Epidermal melanocyte (primary cell): ENCODE measurements at regions not wholly inside any gene's neighbourhood (a gene's known extent, or its start where the extent isn't known, plus 50 kb on each side); places are given as distances from the start of the nearest gene placed in this dataset.

Experiments used
- DNase-seq: peaks from one replicate; pipeline ENCODE4 v3.0.0; 2011; ENCODE audit warnings: low spot score; ENCODE audit not compliant: insufficient read length

DNA sequence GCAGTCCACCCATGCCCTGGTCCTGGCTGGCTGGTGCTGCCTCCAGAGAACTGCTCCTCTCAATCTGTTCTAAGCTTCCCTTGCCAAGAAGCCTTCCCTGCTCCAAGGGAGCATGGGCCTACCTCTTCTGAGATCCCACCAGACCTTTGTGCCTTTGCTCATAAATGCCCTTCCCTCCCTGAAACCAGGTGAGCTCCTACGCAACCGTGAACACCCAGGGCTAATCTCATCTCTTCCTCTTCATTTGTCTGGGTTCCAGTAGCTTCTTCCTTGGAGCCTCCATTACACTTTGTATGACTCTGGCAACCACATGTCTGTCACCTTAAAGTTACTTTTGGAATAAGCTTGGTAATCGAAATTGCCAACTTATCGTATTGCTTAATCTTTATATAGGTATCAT is 270.6 kb downstream of the PBX3 start:
- DNase-seq: no peak

DNA sequence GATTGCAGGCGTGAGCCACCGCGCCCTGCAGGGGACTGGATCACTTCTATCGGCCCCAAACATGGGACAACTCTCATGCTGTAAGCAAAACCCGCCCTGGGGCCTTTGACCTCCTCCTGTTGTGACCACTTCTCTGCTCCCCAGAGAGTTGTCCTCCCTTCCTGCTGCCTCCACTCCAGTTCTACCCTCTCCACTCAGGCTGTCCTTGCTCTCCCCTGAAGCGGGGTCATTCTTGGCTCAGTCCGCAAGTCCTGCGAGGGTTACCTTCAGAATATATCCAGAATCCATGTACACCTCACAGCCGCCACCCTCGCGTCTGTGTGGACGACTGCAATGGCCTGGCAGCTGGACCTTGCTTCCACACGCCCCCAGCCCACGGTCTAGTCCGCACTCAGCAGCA is 273.7 kb downstream of the PBX3 start:
- DNase-seq: no peak

DNA sequence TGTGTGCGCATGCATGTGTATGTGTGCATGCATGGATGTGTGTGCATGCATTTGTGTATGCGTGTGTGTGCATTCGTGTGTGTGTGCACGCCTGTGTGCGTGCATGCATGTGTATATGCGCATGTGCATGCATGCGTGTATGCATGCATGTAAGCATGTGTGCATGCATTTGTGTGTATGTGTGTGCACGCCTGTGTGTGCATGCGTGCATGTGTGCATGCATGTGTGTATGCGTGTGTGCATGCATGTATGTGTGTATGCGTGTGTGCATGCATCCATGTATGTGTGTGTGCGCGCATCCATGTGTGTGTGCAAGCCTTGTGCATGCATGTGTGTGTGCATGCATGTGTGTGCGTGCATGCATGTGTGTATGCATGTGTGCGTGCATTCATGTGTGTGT is 276.8 kb downstream of the PBX3 start:
- no peak for DNase-seq

DNA sequence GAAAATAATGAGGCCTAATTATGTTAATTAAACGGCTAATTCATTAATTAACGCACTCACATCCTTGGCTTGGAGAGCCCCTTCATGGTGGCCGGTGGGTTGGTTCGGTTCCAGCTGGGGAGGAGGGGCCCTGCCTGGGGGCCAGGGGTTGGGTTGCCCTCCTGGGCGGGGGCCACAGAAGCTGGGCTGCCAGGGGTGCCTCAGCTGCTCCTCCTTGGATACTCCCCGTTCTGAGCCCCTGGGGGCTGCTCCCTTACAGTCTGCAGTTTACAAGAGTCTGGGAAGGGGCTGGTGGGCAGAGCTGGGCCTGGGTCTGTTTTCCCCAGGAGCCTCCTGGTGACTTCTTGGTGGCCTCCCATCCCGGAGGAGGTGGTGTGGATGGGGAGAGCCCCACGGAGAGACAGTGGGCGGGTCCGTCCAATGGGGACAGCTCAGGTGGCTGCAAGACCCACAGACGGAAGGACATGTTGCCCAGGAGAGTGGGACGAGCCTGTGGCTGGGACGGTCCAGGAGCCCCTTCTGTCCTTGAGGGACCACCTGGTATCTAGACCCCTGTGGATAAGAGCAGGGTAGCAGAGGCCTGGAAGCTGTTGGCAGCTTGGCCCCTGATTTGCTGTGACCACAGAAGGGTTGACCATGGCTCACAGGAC is 277.5 kb downstream of the PBX3 start:
- DNase-seq: no peak

DNA sequence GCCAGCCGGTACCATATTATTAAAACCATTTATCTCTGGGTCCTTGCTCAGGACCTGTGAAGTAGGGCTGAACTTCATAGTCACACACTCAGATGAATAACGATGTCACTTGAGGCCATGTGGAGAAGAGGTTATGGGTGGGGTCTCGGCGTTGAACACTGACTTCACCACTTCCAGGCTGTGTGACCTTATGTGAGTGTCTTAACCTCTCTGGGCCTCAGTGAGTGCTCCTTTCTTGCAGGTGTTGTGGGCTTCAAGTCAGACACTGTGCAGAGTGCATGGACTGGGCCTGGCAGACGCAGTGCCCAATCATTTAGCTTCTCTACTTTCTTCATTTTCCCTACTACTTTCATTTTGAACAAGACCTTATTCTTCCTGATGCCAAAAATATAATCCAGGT is 278.8 kb downstream of the PBX3 start:
- no peak for DNase-seq

DNA sequence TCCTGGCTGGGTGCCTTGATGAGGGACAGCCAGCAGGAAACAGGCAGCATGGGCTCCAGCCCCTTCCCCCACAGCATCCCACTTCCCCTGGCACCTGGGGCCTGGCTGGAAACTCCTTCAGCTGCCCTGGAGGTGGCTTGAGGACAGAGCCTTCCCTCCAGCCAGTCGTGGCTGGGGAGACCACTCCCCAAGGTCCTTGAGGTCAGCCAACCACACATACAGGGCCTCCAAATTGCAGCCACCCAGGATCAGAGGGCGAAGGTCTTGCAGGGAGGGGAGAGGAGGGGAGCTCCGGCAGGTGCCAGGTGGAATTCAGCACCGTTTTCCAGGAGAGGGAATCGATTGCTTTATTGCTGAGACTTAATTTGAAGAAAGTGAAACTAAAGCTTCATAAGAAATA is 280.4 kb downstream of the PBX3 start:
- no peak for DNase-seq

DNA sequence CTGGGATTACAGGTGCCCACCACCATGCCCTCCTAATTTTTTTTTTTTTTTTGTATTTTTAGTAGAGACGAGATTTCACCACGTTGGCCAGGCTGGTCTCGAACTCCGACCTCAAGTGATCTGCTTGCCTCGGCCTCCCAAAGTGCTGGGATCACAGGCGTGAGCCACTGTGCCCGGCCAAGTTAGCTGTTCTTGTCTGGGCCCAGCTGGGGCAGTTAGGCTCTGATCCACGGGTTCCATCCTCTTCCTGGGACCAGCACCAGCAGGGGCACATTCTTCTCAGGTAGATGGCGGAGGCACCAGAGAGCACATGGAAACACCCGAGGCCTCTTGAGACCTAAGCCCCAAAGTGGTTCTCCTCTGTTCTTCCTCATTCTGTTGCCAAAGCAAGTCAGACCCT is 281.6 kb downstream of the PBX3 start:
- DNase-seq: no peak

DNA sequence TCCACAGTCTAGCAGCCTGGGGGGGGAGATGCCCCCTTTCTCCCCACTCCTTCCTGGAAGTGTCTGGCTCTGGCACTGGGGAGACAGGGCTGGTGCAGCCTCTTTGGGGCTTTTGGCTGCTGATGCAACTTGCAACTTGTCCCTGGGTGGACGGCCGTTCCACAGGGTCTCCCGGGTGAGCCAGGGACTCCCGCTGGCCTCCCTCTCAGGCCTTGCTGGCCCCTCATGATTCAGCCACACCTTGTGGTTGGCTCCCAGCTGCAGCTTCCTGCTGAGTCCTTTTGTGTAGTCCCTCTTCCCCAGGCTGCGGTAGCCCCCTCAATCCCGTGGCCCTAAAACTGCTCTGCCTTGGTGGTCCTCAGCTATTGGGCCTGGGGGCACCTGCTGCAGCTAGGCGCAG is 283.5 kb downstream of the PBX3 start:
- no peak for DNase-seq

DNA sequence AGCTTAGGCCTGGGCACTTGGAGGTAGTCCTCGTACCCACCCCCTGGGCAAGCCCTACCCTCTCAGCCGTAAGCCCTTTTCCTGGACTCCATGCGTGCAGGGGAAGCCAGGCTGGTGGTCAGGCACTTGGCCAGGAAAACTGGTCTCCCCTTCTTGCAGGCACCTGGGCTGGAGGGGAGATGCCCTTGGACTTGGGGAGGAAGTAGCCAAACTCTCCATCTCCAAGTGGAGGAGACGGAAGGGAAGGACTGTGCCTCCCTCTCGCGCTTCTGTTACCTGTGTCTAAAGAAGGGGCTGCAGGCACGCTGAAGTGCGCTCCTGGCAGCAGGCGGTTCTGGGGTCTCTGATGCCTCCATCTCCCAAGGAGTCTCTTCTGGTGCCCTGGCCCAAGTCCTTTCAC is 283.9 kb downstream of the PBX3 start:
- DNase-seq: no peak

DNA sequence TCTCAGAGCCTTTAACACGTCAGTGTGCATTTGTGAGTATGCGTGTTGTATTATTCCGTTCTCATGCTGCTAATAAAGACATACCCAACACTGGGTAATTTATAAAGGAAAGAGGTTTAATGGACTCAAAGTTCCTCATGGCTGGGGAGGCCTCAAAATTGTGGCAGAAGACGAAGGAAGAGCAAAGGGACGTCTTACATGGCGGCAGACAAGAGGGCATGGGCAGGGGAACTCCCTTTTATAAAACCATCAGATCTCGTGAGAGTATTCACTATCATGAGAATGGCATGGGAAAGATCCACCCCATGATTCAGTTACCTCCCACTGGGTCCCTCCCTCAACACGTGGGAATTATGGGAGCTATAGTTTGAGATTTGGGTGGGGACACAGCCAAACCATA is 285.0 kb downstream of the PBX3 start:
- DNase-seq: no peak

DNA sequence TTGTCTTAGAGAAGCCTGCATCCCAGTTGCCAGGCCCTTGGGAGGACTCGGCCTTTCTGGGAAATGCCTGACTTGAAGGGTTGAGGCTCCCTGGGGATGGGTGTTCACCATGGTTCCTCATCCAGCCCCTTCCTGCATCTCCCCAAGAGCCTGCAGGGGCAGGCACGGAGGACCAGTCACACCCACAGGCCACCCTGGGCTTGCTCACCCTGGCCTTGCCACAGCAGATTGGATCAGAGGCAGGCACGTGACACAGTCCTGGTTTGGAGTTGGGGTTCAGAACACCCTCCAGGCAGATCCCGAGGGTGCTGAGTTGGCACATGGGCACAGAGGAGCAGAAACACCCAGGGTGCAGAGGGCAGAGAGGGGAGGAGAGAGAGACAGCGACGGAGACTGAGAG is 286.1 kb downstream of the PBX3 start:
- no peak for DNase-seq

DNA sequence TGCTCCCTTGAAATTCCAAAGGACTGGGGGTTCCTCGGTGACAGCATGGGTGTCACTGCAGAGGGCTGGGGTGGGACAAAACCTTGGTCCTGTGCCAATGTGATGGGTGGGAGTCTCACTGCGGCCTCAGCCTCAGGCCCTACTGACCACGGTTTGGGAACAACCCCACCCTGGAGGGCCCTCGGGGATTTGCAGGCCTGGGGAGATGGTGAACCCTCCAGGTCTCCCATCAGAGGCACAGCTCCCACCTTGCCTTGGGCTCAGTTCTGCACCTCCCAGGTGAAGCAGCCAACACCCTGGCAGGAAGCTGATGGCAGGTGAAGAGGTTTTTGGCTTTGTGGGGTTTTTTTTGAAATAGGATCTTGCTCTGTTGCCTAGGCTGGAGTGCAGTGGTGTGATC is 286.8 kb downstream of the PBX3 start:
- DNase-seq: no peak

DNA sequence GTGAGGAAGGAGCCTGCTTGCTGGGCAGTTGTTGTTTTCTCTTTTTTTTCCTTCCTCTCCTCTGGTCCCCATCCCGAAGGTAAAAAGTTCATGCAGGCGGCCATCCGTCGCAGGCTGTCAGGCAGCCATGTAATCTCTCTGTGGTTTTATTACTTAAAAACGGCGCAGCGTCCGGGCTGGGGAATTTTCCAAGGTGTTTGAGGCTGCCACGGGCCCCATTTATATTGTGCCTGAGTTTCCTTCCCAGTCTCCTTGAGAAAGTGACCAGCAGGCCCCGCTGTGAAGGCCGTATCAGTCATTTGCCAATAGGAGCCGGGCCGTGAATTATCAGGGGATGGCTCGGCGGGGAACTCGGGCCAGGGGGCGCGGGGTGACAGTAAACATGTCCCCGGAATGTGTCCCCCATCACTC is 289.7 kb downstream of the PBX3 start:
- DNase-seq: no peak

DNA sequence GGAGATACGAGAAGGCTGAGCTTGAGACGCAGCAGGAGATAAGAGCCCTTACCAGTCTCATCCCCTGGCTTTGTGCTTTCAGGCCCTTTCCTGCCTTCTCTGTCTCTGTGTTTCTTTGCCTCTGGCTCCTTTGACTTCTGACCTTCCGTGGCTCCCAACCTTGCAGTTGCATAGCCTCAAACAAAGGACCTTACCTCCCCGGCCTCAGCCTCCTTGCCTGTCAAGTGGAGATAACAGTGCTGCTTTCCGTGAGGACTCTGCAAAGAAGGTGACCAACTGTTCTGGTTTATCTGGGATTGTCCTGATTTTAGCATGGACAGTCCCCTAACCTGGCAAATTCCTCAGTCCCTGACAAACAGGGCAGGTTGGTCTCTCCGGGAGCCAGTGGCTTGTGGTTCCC is 287.8 kb upstream of the MVB12B start:
- no peak for DNase-seq

DNA sequence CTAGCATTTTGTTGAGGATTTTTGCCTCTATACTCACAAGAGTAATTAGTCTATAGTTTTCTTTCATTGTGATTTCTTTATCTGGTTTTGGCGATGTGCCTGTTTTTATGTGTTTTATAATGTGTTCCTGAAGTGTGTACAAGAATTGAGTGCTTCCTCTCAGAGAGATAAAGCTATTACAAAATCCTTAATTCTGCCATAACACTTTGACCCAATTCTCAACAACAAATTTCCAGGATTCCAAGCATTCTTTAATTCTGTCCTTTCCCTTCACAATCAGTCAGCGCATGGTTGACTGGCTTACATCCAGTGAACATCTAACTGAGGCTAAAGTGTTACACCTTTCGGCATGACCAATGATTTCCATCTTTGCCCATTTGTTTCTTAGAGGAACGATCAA is 282.9 kb upstream of the MVB12B start:
- no peak for DNase-seq

DNA sequence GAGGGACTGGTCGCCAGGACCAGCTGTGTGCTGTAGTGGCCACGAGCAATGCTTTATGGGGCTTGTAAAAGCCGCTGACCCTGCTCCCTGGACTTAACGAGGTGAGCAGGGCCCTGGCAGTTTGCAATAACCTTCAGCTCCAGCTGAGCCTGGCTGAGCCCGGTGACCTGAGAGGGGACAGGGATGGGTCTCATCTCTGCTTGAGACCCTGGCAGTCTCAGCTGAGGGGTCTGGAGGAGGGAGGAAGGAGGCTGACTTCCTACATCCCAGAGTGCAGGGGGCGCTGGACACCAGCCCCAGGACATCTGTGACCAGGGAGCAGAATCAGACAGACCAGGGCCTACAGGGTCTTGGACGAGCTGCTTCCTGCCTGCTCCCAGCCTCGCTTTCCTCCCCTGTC is 277.5 kb upstream of the MVB12B start:
- no peak for DNase-seq

DNA sequence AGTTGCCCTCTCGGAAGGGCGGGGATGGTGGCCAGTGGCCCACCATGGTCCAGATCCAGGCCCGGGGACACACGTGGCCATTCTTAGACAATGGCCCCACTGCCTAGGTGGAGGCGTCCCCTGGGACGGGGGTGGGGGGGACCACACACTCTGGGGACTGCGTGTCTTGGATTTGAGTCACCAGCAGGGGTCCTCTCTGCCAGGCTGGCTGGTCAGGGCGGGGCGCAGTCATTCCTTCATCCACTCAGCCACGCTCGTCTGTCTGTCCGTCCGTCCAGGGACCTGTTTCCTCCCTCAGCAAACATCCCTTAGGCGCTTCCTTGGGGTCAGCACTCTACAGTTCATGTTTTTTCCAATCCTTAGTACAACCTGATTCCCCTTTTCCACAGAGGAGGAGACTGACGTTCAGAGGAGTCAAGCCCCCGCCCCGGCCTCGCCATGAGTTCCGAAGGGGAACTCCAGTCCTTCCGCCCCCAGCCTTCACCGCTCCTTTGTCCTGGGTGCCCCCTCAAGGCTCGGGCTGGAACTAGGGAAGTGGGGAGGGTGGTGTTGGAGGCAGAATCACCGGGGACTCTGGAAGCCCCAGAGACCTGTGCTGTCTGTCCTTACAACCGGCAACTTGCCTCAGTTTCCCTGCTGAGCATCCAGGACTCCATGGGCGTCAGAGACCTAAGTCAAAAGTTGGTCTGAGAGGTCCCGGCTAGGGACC is 276.6 kb upstream of the MVB12B start:
- no peak for DNase-seq

DNA sequence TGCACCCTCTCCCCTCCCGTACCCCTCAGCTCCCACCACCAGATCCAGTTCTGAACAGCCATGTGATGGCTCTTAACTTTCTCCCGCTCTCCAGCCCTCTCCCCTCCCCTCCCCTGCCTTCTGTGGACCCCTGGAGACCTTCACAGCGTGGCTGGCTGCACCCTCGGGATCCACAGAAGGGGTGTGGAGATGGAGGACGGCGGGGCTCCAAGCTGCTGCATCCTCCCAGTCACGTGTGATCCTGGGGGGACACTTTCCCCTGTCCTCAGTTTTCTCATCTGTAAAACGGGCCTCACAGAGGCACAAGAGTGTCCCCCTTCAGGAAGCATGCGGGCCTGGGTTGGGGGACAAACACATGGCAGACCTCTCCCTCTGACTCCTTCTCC is 276.0 kb upstream of the MVB12B start:
- DNase-seq: no peak

DNA sequence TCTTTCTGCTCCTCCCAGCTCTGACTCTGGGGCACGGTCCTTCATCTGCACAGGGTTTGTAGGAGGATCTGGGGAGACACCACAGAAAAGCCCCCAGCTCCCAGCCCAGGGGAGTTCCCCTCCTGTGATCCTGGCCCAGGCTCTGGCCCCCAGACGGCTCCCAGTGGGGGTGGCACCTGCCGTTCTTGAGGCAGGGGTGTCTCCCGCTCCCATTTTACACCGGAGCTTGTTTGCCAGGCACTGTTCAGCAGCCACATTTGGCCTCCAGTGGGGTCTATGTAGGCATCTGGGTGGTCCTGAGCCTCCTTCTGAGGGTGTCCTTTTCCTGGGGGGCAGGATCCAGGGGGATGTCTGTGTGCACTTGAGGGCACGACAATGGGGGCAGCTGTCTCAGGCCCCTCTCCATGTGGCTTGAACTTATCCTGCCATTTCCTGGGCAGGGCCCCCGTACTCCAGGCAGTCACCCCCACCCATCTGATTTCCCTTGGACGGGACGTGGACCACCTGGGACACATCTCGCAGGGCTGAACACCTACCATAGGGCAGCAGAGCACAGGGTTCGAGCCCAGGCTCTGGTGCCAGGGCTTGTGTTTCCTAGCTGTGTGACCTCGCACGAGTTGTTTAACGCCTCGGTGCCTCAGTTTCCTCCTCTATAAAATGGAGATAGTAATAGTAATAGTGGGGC is 275.0 kb upstream of the MVB12B start:
- DNase-seq: no peak

DNA sequence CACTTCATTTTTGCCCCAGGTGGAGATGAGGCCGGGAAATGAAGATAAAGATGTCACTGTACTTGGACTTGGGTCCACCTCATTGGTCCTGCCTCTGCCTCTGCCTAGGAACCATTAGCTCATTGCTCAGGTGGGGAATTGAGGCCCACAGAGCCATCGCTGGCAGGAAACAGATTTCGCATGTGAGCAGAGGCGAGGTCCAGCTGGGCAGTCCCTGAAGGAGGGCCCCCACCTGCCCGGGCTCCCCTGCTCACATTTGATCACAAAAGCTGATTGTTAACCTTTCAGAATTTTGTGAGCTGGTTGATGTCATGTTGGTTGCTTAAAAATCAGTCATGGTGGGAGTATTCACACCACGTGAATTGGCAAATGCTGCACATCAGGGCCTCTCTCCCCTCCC is 273.8 kb upstream of the MVB12B start:
- DNase-seq: no peak

DNA sequence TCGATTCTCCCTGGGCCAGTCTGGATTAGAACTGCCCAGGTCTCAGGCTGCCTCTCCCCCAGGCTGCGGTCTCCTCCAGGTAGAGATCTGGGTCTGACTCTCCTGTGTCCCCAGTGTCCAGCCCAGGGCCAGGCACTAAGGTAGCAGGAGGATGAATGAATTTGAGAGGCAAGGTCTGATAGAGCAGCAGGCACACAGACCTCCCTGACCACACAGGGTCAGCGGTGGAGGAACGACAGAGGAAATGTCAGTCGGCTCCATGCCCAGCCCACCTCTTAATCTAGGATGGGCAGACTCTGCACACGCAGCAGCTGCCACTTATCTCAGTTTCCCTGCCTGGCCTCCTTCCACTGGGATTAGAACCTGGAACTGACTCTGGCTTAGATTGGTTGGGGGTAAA is 272.7 kb upstream of the MVB12B start:
- no peak for DNase-seq

DNA sequence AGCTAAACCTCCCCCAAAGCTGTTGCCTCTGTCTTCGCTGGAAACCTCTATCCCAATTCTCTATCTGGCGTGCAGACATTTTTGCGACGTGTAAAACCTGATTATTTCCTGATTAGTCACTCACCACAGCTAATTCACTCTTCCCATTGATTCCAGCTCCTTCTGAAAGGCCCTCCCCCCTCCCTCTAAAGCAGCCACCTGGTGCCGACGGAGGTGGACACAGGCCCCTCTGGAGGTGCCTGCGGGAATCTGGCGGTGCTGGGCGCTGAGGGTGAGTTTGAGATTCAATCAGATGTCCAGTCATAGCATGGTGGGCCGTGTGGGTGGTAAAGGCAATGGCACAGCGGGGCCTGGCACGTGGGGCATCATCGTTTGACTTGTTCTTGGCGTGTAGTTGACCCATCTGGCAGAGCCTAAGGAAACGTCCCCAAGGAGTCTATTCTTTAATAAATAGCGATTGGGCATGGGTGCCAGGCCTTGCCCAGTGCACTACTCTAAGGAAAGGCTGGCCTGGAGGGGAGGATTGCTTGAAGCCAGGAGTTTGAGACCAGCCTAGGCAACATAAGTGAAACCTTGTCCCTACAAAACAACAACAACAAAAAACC is 271.1 kb upstream of the MVB12B start:
- DNase-seq: no peak
